ENCODE measurements at regions not wholly inside any gene's neighbourhood (a gene's known extent, or its start where the extent isn't known, plus 50 kb on each side); places are given as distances from the start of the nearest gene placed in this dataset.

DNA sequence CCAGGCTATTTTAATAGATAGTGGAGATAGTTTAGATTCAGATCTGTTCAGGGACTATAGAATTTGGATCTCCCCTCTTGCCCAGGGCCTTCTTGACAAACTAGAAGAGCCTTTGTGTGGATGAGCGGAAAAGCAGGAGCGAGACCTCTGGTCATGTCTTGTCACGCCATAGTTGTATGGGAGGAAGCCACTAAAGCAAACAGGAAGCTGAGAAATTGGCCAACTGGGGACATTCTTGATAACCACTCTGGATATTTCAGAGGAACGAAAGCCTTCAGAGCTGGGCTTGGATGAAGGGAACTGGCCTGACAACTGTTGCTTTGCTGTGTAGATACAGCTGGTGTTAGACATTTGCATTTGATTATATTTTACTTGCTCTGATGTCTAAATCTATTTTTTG is 54.1 kb upstream of the EXOC2 start:
- no peak for DNase-seq

DNA sequence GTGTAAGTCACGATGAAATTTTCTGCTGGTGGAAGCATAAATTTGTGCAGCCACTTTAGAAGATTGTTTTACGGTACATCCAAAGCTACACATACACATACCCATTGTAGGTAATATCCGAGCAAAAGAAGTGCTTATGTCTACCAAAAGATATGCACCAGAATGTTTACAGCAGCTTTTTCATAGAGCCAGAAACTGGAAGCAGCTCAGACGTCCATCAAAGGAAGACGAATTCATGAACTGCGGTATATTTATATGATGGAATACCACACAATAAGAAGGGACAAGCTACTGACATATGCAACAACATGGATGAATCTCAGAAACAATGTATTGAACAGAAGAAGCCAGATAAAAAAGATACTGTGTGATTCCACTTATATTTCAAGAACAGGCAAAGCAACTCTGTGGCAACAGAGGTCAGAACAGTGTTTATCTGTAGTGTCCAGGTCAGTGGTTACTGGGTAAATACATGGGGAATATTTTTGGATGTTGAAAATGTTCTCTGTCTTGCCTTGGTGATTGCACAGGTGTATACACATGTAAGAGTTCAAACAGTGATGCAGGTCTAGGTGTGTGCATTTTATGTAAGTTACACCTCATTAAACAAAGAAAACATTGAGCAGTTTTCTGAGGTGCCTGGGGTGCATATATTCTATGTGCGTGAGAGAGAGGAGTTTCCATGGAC is 51.9 kb upstream of the EXOC2 start:
- no peak for DNase-seq

DNA sequence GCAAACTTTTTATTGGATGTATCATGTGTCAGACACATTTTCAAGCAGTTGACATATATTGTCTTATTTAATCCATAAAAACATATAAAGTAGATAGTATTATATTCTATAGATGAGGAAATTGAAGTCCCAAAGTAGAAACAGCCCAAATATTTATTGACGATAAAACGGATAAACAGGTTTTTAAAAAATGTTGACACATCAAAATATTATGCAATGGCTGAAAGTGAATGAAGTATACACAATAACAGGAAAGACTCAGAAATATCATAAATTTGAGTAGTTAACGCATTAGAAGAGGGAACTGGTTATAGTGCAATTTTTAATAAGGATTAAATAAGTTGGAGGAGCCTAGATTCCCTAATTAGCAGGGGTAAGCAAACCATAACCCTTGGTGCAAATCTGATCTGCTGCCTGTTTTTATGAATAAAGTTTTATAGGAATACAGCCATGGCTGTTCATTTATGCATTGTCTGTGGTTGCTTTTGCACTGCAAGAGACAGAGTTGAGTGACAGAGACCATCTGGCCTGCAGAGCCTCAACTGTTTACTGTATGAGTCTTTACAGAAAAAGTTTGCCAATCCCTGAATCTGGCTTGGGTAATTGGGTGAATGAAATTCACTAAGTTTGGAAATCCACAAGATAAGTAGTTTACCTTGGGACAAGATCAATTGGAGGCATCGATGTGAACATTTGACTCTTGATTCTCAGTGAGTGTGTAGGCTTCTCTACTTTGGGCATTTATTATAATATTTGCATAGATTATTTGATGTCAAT is 50.6 kb upstream of the EXOC2 start:
- no peak for DNase-seq
